SK-MEL-5 (cell line): ENCODE measurements at regions not wholly inside any gene's neighbourhood (a gene's known extent, or its start where the extent isn't known, plus 50 kb on each side); places are given as distances from the start of the nearest gene placed in this dataset.
"Not testable (repeated sequence)": the region's sequence is repeated elsewhere in the genome, so short reads cannot be mapped to it uniquely, and the experiment has no call there.

Source experiments
- DNase-seq: peaks from one replicate; pipeline ENCODE4 v3.0.0-alpha.2; 2016; ENCODE audit warnings: low read depth, low spot score
- in situ Hi-C: cut with HindIII; loops from 2 replicates; pipeline ENCODE4 v1.10.0; 2016; ENCODE audit warnings: low sequenced_read_pairs, high pct_unique_total_duplicates, low pct_unique_long_range_greater_than_20kb

DNA sequence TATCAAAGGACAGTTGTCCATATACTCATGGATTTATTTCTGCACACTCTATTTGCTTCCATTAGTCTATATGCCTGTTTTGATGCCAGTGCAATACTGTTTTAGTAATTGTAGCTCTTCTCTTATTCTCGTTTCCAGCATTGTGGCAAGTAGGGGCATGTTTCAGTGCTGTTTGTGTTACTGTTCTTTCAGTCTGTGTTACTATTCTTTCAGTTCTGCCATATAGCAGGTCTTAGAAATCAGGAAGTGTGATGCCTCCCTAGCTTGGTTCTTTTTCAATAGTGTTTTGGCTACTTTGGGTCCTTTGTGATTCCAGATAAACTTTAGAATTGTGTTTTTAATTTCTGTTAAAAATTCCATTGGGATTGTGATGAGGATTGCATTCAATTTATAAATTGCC lies 180.5 kb upstream of the PTPRD start:
- no peak for DNase-seq
- in situ Hi-C loops = no loop called here

DNA sequence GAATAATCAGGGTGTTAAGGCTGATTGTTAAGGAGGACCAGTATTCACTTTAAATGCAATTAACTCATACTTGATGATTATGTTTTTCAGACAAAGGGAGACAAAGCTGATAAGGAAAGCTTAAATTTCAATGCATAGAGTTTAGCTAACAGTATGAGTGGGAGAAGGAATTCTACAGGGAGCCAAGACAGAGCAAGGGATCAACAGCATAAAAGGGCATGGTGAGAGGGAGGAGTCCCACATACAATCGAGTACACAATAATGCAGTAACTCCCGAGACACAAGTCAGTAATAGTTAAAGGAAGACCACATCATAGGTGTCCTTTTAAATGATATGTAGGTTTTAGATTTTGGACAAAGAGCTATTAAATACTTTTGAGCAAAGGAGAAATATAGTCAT lies 191.7 kb upstream of the PTPRD start:
- DNase-seq = no peak
- in situ Hi-C loops = no loop called here

DNA sequence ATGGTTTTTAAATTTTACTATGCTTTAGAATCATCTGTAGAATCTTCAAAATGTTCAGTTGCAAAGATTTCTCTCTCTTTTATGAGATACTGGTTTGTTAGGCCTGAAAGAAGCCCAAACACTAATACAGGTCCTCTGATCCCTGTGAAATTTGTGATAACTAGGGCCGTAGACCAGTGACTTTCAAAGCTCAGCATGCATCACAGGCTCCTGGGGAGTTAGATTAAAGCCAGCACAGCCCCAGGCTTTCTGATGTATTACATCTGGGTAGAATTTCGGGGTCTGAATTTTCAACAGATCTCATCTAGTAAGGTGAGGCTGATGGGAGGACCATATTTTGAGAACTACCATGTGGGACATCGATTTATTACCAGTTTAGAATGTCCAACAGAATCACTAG lies 194.1 kb upstream of the PTPRD start:
- no peak for DNase-seq
- in situ Hi-C loops = no loop called here

DNA sequence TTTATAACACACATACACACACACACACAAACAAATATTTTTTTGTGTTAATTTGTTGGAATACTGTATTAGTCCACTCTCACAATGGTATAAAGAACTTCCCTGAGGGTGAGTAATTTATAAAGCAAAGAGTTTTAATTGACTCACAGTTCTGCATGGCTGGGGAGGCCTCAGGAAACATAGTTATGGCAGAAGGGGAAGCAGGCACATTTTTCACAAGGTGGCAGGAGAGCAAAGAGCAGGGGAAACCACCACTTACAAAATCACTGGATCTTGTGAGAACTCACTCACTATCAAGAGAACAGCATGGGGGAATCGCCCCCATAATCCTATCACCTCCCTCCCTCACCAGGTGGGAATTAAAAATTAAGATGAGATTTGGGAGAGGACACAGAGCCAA lies 205.4 kb upstream of the PTPRD start:
- no peak for DNase-seq
- in situ Hi-C loops = no loop called here

DNA sequence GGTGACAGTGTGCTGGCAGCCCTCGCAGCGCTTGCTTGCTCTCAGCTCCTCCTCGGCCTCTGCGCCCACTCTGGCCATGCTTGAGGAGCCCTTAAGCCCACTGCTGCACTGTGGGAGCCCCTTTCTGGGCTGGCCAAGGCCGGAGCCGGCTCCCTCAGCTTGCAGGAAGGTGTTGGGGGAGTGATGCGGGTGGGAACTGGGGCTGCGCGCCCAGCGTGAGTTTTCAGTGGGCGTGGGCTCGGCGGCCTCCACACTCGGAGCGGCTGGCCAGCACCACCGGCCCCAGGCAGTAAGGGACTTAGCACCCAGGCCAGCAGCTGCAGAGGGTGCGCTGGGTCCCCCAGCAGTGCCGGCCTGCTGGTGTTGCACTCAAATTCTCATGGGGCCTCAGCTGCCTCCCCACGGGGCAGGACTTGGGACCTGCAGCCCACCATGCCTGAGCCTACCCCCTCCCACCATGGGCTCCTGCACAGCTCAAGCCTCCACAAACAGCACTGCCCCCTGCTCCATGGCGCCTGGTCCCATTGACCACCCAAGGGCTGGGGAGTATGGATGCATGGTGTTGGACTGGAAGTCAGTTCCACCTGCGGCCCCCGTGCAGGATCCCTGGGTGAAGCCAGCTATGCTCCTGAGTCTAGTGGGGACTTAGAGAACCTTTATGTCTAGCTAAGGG lies 223.1 kb upstream of the PTPRD start:
- DNase-seq = no peak
- in situ Hi-C loops = no loop called here

DNA sequence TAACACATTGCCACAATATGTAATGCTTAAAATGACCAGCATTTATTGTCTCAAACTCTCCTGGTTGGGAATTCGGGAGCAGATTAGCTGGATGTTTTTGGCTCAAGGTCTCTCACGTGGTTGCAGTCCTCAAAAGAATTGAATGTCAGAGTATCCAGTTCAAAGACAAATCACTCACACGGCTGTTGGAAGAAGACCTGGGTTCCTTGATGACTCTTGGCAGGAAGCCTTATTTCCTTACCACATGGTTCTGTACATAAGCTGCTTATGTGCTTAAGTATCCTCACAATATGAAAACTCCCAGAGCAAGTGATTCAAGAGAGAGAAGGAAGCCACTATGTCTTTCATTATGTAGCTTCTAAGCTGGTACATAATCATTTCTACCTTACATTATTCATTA lies 230.3 kb upstream of the PTPRD start:
- no peak for DNase-seq
- in situ Hi-C loops = no loop called here

DNA sequence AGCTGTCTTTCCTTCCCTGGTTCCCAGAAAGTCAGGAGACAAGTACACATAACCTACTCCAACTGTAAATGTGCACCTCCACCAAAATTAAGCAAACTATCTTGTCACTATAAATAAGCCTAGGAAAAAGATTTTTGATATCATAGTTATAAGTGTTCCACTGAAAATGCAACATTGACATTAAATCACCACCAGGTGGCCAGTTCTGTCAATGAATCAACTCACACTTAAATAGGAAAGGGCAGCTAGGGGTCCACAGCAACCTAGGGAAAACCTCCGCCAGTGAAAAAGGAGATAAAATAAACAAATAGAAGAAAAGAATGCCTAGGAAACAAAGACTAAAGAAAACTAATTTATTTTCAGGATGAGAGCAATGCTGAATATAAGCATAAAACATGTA lies 243.0 kb upstream of the PTPRD start:
- DNase-seq = peak; percentile 44

DNA sequence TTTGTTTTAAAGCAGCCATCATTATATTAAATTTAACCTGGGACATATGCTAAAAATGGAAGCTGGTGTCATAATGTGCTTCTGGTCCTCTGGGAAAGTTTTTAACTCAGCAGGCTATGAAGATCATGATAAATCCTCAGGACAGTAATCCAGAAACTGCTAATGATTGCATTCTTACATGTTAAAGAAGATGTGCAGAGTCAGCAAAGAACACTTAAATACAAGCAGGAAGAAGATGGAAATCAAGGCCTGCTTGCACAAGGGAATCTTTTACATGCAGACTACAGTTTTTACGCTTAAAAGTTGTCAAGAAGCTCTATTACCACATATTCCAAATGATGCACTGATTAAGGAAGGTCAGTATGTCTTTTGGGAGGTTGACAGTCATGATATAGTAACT lies 246.0 kb upstream of the PTPRD start:
- in situ Hi-C loops = no loop called here
- no peak for DNase-seq

More for the DNA sequence above, 243.0 kb upstream of the PTPRD start:
- in situ Hi-C loops = no loop called here

DNA sequence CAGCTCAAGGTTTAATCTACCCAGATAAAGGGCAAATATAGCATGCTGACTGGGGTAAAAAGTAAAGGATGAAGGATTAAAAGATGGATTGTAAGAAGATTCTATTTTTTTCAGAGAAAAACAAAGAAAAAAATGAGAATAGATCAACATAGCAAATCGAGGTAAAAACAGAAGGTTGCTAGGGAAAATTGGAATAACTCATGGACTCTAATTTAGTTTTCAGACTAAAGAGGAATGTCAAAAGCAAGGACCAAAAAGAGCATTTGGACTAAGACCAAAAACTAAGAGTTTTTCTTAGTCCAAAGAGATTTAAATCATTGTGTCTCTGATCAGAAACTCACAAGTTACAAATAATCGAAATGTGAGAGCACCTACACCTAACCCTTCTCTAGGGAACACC lies 250.7 kb upstream of the PTPRD start:
- in situ Hi-C loops = no loop called here
- no peak for DNase-seq

DNA sequence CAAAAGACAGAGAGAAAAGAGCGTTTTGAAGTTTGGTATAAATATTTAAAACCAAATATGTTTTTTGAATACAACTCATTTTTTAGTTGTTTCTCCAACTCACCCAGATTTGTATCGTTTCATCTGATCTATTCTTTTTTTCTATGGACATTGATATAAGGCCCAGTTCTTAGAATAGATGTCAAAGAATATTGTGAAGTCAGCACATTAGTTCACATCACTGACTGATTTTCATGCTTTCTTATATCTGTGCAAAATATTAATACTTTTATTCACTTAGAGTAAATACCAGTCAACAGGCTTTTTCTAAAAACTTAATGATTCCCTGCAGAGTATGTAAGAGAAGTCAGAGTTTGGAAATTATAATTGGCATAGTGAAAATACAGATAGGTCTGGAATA lies 254.4 kb upstream of the PTPRD start:
- in situ Hi-C loops = no loop called here

DNA sequence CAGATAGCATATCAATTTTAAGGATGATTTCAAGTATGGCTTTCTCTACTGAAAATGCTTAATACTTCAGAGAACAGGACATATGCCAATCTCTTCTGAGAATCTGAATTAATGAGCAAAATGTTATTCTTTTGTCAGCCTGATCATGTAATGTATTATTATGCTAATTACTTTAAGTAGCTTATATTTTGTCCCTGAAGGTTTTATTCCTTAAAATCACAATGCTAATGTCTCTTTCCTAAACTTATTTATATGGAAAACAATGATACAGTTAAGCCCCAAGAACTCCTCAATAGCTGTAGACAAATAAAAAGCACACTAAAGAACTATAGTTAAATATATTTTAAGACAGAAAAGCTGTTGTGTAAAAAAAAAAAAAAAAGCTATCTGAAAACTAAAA lies 256.9 kb upstream of the PTPRD start:
- in situ Hi-C loops = no loop called here
- no peak for DNase-seq

More for the DNA sequence above, 254.4 kb upstream of the PTPRD start:
- DNase-seq = no peak

DNA sequence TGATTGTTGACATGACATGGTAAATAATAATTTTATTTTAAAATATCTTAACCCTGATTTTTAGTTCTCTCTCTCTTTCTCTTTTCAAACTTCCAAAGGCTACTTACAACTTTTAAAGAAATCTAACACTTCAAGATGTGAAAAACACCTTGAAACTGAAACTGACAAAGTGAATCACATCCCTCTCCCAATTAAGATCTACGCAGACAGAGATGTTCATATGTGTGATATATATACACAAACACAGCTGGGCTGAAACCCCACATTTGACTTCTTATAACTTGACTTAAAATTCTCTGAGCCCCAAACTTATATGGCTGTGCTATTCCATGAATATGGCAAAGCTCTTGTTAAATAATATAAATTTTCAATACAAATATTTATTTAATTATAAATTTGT lies 261.2 kb upstream of the PTPRD start:
- in situ Hi-C loops = no loop called here
- DNase-seq = no peak

DNA sequence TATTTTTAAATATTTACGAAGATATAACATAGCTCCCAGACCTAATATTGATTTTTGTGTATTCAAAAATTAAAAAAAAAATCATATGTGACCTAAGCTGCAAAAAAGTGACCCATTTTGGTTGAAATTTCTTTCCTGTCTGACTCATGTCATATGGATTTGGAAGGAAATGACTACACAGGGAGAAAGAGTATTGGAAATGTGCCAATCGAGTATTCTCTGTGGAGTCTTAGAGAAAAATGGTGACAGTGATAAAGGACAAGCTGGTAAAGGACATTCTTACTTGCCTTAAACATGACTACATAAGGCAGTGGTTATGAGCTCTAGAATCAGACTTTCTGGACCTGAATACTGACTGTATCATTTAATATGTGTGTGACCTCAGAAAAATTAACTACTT lies 262.9 kb upstream of the PTPRD start:
- in situ Hi-C loops = no loop called here
- no peak for DNase-seq

DNA sequence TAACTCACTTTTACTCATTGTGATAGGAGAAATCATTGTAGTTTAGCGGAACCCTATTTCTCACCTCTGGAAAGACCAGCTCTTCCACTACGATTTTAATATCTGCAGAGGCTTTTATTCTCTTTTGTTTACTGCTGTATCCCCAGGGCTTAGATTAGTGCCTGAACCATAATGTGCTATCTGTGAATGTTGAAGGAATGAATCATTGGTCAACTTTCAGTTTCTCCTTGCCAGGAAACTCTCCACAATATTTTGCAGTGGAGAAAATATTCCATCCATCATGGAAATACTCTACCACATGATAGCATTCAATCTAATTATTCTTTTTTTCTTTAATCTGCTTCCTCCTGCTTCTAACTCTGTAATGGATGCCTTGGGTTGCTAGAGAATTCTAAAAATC lies 263.5 kb upstream of the PTPRD start:
- DNase-seq = no peak
- in situ Hi-C loops = no loop called here

DNA sequence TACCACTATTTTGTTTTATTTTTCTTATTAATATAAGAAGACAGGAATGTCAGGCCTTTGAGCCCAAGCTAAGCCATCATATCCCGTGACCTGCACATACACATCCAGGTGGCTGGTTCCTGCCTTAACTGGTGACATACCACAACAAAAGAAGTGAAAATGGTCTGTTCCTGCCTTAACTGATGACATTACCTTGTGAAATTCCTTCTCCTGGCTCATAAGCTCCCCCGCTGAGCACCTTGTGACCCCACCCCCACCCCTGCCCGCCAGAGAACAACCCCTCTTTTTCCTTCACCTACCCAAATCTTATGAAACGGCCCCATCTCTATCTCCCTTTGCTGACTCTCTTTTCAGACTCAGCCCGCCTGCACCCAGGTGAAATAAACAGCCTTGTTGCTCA lies 277.5 kb upstream of the PTPRD start:
- in situ Hi-C loops, DNase-seq: not testable (repeated sequence)

DNA sequence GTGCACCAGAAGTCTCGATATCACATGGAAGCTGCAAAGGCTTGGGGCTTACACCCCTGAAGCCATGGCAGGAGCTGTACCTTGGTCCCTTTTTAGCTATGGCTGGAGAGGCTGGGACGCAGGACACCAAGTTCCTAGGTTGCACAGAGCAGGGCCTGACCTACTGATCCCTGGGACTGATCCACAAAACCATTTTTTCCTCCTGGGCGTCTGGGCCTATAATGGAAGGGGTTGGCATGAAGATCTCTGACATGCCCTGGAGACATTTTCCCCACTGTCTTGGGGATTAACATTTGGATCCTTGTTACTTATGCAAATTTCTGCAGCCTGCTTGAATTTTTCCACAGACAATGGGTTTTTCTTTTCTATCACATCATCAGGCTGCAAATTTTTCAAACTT lies 286.7 kb upstream of the PTPRD start:
- DNase-seq = no peak
- in situ Hi-C loops = no loop called here

DNA sequence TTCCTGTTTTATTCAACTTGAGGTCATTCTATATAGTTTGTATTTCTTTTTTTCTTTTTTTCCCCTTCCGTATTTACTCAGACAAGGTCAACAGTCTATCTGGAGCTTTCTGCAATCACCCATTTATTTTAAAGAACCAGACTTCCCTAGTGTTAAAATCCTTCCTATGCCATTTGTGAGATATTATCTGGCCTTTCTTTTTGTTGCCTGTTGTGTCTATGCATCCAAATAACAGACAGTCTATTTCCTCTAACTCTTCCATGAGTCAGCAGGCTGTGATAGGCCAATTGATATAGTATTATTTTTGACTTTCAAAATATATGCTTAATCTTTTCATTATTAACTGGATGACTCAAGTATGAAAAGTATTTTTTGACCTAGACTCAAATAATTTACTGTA lies 291.2 kb upstream of the PTPRD start:
- no peak for DNase-seq
- in situ Hi-C loops = no loop called here

DNA sequence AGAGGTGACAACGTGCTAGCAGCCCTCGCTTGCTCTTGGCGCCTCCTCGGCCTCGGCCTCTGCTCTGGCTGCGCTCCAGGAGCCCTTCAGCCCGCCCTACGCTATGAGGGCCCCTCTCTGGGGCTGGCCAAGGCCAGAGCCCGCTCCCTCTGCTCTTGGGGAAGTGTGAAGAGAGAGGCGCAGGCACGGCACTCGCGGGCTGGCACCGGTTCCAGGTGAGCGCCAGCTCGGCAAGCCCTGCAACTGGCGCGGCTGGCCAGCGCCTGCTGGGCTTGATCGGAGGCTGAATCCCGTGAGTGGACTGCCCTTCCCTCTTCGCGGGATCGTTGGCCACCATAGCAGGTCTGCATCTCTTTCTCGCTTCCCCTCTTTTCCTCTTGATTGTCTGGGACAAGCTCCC lies 298.0 kb upstream of the PTPRD start:
- in situ Hi-C loops = no loop called here
- no peak for DNase-seq

DNA sequence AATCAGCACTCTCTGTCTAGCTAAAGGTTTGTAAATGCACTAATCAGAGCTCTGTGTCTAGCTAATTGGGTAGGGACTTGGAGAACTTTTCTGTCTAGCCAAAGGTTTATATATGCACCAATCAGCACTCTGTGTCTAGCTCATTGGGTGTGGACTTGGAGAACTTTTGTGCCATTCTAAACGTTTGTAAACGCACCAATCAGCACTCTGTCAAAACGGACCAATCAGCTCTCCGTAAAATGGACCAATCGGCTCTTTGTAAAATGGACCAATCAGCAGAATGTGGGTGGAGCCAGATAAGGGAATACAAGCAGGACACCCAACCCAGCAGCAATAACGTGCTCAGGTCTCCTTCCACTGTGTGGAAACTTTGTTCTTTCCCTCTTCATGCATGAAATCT lies 298.6 kb upstream of the PTPRD start:
- DNase-seq = no peak
- in situ Hi-C loops = no loop called here

DNA sequence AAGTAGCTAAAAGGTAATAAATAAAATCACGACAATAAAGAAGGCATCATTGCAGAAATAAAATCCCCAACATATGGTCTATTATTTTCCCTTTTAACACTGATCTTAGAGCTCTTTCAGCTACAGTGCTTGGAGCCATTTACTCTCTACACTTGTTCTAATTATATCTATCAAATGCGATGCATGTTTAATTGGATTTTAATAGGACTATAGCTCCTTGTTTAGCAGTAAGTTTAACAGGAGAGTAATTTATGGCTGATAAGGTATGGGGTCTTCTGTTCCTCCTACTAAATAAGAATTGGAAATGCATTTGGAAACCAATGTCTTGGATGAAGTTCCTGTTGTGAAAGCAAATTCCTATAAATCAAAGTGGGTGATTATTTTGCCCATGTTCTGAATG lies 304.2 kb upstream of the PTPRD start:
- no peak for DNase-seq
- in situ Hi-C loops = no loop called here
